GM12801 (cell line): ENCODE measurements at regions not wholly inside any gene's neighbourhood (a gene's known extent, or its start where the extent isn't known, plus 50 kb on each side); places are given as distances from the start of the nearest gene placed in this dataset.

Experiments used
- CTCF ChIP-seq: IDR thresholded peaks from one replicate; pipeline ENCODE4 v1.5.1; 2011; ENCODE audit warnings: control low read depth; ENCODE audit not compliant: insufficient read length; ENCODE audit errors: extremely low read depth

GRCh38 chr11:86193297-86194095, 51.1 kb upstream of the EED start:
- peak; percentile 85 for TF ChIP-seq CTCF

DNA sequence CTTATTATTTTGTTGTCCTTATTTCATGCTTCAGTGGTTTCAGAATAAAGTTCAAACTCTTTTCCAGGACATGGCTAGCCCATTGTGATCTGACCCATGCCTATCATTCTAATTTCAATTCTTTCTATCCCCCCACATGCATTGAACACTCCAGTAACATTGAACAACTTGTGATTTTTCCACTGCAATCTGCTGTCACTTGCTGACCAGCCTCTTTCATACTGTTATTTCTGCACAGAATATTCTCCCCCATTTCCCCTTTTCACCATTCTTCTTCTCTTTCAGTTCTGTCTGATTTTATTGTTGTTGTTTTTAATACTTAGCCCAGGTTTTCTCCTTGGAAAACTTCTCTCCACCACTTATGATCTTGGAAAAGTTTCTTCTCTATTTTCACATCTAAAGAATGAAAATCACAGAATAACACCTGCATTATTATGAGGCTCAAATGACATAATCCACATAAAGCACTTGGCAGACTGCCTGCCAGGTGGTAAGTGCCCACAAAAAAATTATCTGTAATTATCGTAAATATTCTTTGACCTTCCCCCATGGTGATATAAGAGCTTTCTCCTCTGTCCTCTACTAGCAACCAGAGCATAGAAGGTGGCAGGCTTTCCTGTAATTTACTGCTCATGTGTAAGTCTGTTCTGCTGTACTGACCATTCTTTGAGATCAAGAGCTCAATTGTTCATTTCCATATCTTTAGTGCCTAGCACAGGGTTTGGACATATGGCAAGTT, 51.9 kb upstream of the EED start:
- no peak for TF ChIP-seq CTCF

GRCh38 chr11:86191874-86192273, 52.7 kb upstream of the EED start:
- no peak for TF ChIP-seq CTCF

- no peak for TF ChIP-seq CTCF
Measured at GRCh38 chr11:86187027-86187426, 57.5 kb upstream of the EED start.

DNA sequence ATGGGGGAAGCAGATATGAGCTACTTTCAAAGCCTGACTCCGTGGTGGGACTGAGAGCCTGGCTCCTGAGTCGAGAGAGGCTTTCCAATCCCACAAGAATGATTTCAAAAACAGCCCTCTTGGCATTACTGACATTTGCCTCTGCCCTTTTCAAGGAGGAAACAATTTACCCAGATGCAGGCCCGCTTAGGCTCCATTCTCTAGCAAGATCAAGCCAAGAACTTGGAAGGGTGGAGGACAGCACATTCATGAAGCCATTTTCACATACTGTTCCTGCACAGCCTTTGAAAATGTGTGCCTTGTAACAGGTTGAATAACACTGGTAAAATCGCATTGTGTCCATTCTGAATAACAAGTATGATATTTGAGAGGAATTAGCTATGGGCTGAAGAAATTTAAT, 58.2 kb upstream of the EED start:
- TF ChIP-seq CTCF = no peak

DNA sequence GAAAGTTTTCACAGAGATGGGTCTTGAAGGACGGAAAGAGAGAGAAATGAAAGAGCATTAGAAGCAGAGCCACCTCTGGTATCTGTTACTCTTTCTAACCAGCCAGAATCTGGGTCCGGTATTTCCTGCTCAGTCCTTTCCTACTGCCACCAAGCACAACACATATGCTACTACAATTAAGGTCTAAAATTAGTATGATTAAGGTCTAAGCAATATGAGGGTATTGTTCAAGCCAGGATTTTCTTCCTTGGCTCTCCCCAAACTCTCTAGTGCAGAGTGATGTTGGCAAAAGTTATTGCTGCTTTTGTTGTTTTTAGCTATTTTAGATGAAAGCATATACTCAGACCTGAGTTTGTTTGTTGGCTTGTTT, 59.2 kb upstream of the EED start:
- no peak for TF ChIP-seq CTCF

DNA sequence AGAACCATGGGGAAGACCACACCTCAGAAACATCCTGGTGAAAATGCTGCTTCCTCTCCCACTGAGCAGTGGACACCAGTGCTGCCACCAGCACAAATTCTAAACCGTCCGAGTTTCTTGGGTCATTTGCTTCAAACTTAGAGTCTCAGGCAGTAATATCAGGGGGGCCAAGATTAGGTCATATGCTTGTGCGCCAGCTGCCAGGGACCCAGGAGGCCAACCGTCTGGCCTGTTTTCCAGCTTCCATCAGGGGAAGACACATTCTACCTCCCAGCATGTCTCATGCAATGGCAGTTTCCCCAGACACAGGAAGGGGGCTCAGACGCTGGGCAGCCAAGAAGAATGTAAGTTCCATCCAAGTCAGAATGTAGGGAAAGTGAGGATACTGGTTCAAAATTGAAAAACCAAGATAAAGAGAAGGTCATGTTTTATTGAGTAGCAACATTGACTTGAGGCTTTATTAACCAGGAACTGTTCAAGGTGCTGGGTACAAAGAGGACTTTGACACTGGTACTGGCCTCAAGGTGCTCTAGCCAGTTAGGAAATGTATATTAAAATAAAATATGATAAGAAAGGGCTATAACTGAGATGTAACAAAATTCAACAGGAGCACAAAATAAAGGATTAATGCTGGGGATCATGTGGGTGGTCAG, 59.7 kb upstream of the EED start:
- TF ChIP-seq CTCF = no peak
